Stomach (tissue), 8 donors: ENCODE measurements at regions not wholly inside any gene's neighbourhood (a gene's known extent, or its start where the extent isn't known, plus 50 kb on each side); places are given as distances from the start of the nearest gene placed in this dataset.

Experiments used
- DNase-seq, 2 donors: peaks; one replicate each; pipeline versions ENCODE4 v3.0.0 to v3.0.0-alpha.2; 2013 to 2019
- H3K27ac ChIP-seq, 5 donors: fragments of 200-600 bp in 4 of 5; sonication (generic) in 4 of 5; one replicate each; pipeline ENCODE4 v1.5.1; 2013 to 2019; ENCODE audit warnings: mild to moderate bottlenecking in 1 of 5, moderate library complexity in 1 of 5
- H3K27me3 ChIP-seq, 3 donors: fragments of 200-600 bp; sonication (generic); one replicate each; pipeline ENCODE4 v1.5.1; 2017 to 2019; ENCODE audit warnings: mixed run types in 1 of 3
- H3K36me3 ChIP-seq, 4 donors: fragments of 200-600 bp; sonication (generic); 1 replicate in 3 of 4; 2 replicates in 1 of 4; pipeline ENCODE4 v1.5.1; 2016 to 2019
- H3K4me1 ChIP-seq, 4 donors: fragments of 200-600 bp; sonication (generic); one replicate each; pipeline ENCODE4 v1.5.1; 2016 to 2019
- H3K4me3 ChIP-seq, 4 donors: fragments of 200-600 bp; sonication (generic) in 3 of 4; one replicate each; pipeline ENCODE4 v1.5.1; 2016 to 2019; ENCODE audit warnings: mild to moderate bottlenecking in 1 of 4
- H3K9me3 ChIP-seq, 4 donors: fragments of 200-600 bp; sonication (generic); one replicate each; pipeline ENCODE4 v1.5.1; 2016 to 2019
- EP300 ChIP-seq: sonication (generic); formaldehyde crosslinking; IDR thresholded peaks from one replicate; pipeline ENCODE4 v1.6.1; 2017; ENCODE audit warnings: antibody characterized with exemption
- POLR2A ChIP-seq, 4 donors: fragments of 450-650 bp; IDR thresholded peaks; one replicate each; pipeline ENCODE4 v1.6.1; 2016; ENCODE audit warnings: antibody characterized with exemption in 4 of 4, control low read depth in 2 of 4, mild to moderate bottlenecking in 1 of 4, moderate library complexity in 1 of 4
- POLR2AphosphoS5 ChIP-seq, 3 donors: sonication (generic); formaldehyde crosslinking; IDR thresholded peaks; one replicate each; pipeline ENCODE4 v1.6.1; 2016; ENCODE audit warnings: antibody characterized with exemption in 3 of 3
- WGBS, 5 donors: extraction: QIAGEN DNeasy Blood & Tissue Kit in 3 of 5; methylation state at CpG; one replicate each; pipeline versions ENCODE4 v1.1.5 to v1.1.7; 2013 to 2018; 5-methylcytosine and 5-hydroxymethylcytosine counted together
- intact Hi-C: fragments of 100-400 bp; cut with DNase I; formaldehyde crosslinking; loops from one replicate; pipeline ENCODE4 v1.15.1; 2023; ENCODE audit warnings: low total_unique reads
- TF ChIP-seq, protein P1 (sequence below), 7 experiments: fragments of 450-650 bp in 4 of 7; fragments of 200-600 bp in 3 of 7; sonication (generic) in 3 of 7; IDR thresholded peaks; one replicate each; pipeline ENCODE4 v1.5.1; 2016 to 2019; ENCODE audit warnings: antibody characterized with exemption in 7 of 7, control low read depth in 2 of 7, mild to moderate bottlenecking in 1 of 7
- donor health status: healthy with polysubstance abuse.
- donor health status: Bipolar disorder and iron deficiency.
- donor health status: healthy.

DNA sequence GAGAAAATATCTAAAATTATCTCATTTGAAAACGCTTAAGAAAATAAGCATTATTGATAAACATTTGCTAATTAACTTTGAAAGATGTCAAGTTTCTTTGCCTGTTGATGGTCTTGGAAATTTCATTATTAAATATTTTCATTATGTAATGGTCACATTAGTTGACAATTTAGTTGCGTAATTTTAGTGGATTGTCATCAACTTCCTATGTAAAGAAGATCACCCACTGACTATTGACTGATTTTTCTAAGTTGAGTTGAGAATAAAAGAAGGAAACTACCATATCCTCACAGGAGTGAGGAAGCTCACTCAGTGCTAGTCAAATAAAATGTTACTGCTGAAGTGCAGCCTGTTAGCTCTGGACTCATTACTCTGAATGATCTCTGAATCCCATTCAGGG, 79.9 kb upstream of the LY86 start:
- TF ChIP-seq, protein P1, sequence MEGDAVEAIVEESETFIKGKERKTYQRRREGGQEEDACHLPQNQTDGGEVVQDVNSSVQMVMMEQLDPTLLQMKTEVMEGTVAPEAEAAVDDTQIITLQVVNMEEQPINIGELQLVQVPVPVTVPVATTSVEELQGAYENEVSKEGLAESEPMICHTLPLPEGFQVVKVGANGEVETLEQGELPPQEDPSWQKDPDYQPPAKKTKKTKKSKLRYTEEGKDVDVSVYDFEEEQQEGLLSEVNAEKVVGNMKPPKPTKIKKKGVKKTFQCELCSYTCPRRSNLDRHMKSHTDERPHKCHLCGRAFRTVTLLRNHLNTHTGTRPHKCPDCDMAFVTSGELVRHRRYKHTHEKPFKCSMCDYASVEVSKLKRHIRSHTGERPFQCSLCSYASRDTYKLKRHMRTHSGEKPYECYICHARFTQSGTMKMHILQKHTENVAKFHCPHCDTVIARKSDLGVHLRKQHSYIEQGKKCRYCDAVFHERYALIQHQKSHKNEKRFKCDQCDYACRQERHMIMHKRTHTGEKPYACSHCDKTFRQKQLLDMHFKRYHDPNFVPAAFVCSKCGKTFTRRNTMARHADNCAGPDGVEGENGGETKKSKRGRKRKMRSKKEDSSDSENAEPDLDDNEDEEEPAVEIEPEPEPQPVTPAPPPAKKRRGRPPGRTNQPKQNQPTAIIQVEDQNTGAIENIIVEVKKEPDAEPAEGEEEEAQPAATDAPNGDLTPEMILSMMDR (IDR thresholded peaks at IDR 0.05): no peak
- TF ChIP-seq EP300: no peak
- TF ChIP-seq POLR2AphosphoS5 (IDR thresholded peaks at IDR 0.05): no peak
- TF ChIP-seq POLR2A (IDR thresholded peaks at IDR 0.05): no peak
- Histone ChIP-seq H3K27ac (no peak overlapping the region), H3K36me3 (no peaks in the 10 kb centered on the region), H3K9me3 (peaks cover 0 to 5% (median 0%) of the 10 kb centered on the region in 4 donors), H3K4me1 (no peaks in the 10 kb centered on the region), H3K27me3 (no peaks in the 10 kb centered on the region), H3K4me3 (no peak overlapping the region)
- intact Hi-C loops: no loop called here
- DNase-seq: no peak
- WGBS, 5 donors: 78 to 89% (median 81%) methylated on average over 2 of the region's 2 CpGs

GRCh38 chr6:6509284-6509683, 79.2 kb upstream of the LY86 start:
- Histone ChIP-seq H3K36me3 (no peaks in the 10 kb centered on the region), H3K4me1 (no peaks in the 10 kb centered on the region), H3K27ac (no peak overlapping the region), H3K9me3 (peaks cover 0 to 5% (median 0%) of the 10 kb centered on the region in 4 donors), H3K27me3 (no peaks in the 10 kb centered on the region), H3K4me3 (no peak overlapping the region)
- TF ChIP-seq, protein P1 (IDR thresholded peaks at IDR 0.05): no peak
- no peak for TF ChIP-seq POLR2AphosphoS5 (IDR thresholded peaks at IDR 0.05)
- TF ChIP-seq POLR2A (IDR thresholded peaks at IDR 0.05): no peak
- TF ChIP-seq EP300: no peak
- whole genome bisulfite sequencing, 5 donors: 82 to 89% (median 85%) methylated on average over 4 of the region's 4 CpGs
- no peak for DNase-seq
- intact Hi-C loops: no loop called here

- no peak overlapping the region for H3K4me3 ChIP-seq
- intact Hi-C loops: no loop called here
- H3K9me3 ChIP-seq: peaks cover 0 to 5% (median 0%) of the 10 kb centered on the region in 4 donors
- TF ChIP-seq EP300: no peak
- TF ChIP-seq, protein P1 (IDR thresholded peaks at IDR 0.05): no peak
- no peak for TF ChIP-seq POLR2AphosphoS5 (IDR thresholded peaks at IDR 0.05)
- no peak for TF ChIP-seq POLR2A (IDR thresholded peaks at IDR 0.05)
- DNase-seq: no peak
- H3K4me1 ChIP-seq: no peaks in the 10 kb centered on the region
- no peaks in the 10 kb centered on the region for H3K36me3 ChIP-seq
- no peak overlapping the region for H3K27ac ChIP-seq
- peaks cover 0 to 9% (median 3%) of the 10 kb centered on the region in 3 donors for H3K27me3 ChIP-seq
- 83 to 96% (median 90%) methylated on average over 2 of the region's 2 CpGs for WGBS, 5 donors
Measured at GRCh38 chr6:6512711-6513110, 75.8 kb upstream of the LY86 start.

DNA sequence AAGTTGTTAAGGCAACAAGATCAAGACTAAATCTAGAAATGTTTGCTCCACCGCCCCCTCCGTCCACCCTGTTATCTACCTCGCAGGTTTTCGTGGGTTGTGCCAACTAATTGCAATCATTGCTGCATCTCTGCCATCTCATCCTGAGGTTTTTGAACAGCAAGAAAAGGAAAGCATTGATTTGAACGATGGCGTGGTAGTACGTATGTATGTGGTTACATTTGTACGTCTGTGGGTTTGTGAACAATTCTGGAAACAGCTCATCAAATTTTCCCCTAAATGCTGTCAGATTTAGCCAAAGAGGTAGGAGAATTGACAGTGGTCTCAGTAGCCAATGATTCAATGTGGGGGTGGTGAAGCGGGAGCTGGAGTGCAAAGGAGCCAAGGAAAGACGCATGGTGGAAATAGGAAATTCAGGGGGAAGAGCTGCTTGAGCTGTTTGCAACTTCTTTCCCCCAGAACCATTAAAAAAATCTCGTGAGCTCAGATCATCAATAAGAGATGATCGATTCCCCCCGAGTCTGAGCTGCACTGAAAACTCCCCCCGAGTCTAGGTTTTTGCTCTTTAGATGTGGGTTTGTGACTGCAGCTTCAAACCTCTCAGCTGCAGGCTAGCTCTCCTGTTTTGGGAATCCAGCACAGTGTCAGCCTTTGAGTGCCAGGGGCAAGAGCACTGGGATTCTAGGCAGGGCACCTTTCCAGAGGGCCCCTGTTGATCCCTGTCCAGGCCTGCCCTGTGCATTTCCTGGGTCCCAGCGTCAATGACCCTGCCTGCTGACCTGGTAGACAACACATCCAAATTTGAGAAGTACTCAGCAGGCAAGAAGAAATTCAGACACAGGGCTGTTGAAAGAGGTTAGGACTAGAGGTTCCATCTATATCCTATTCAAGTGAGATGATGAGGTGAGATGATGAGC, 72.6 kb upstream of the LY86 start:
- H3K27me3 ChIP-seq: peaks cover 0 to 26% (median 3%) of the 10 kb centered on the region in 3 donors
- no peak overlapping the region for H3K27ac ChIP-seq
- H3K36me3 ChIP-seq: no peaks in the 10 kb centered on the region
- H3K4me1 ChIP-seq: no peaks in the 10 kb centered on the region
- intact Hi-C loops: no loop called here
- 63 to 76% (median 71%) methylated on average over 15 of the region's 15 CpGs for WGBS, 5 donors
- DNase-seq: no peak
- no peak overlapping the region for H3K4me3 ChIP-seq
- no peak for TF ChIP-seq POLR2AphosphoS5 (IDR thresholded peaks at IDR 0.05)
- TF ChIP-seq, protein P1 (IDR thresholded peaks at IDR 0.05): no peak
- TF ChIP-seq EP300: no peak
- no peaks in the 10 kb centered on the region for H3K9me3 ChIP-seq
